KMS-11 (cell line): ENCODE measurements at regions not wholly inside any gene's neighbourhood (a gene's known extent, or its start where the extent isn't known, plus 50 kb on each side); places are given as distances from the start of the nearest gene placed in this dataset.

ENCODE experiments used
- H2AFZ ChIP-seq: fragments of 200-600 bp; sonication (generic); 2 replicates; pipeline ENCODE4 v1.6.1; 2016; ENCODE audit warnings: antibody characterized with exemption, mixed run types, low read depth
- H3K27ac ChIP-seq: fragments of 200-600 bp; sonication (generic); 2 replicates; pipeline ENCODE4 v1.6.1; 2016; ENCODE audit warnings: mild to moderate bottlenecking, mixed run types
- H3K27me3 ChIP-seq: fragments of 200-600 bp; sonication (generic); 2 replicates; pipeline ENCODE4 v1.6.1; 2017; ENCODE audit warnings: mild to moderate bottlenecking, low read depth, mixed run types, moderate library complexity; ENCODE audit not compliant: insufficient read depth
- H3K36me3 ChIP-seq: fragments of 200-600 bp; sonication (generic); 2 replicates; pipeline ENCODE4 v1.6.1; 2017; ENCODE audit warnings: mild to moderate bottlenecking, mixed run types; ENCODE audit not compliant: insufficient read depth
- H3K4me1 ChIP-seq: fragments of 200-600 bp; sonication (generic); 2 replicates; pipeline ENCODE4 v1.6.1; 2016; ENCODE audit warnings: mild to moderate bottlenecking, low read depth, mixed run types; ENCODE audit not compliant: poor library complexity, severe bottlenecking
- H3K4me2 ChIP-seq: fragments of 200-600 bp; sonication (generic); 2 replicates; pipeline ENCODE4 v1.7.0; 2016; ENCODE audit warnings: mild to moderate bottlenecking, mixed run types
- H3K4me3 ChIP-seq: fragments of 200-600 bp; sonication (generic); IDR thresholded peaks from 2 replicates; pipeline ENCODE4 v1.6.1; 2017; ENCODE audit warnings: low read depth, low read length, mixed read lengths; ENCODE audit not compliant: insufficient read depth
- H3K79me2 ChIP-seq: fragments of 200-600 bp; sonication (generic); 2 replicates; pipeline ENCODE4 v1.6.1; 2016; ENCODE audit warnings: low read depth, mixed run types; ENCODE audit not compliant: insufficient read depth
- H3K9ac ChIP-seq: fragments of 200-600 bp; sonication (generic); 2 replicates; pipeline ENCODE4 v1.6.1; 2016; ENCODE audit warnings: mild to moderate bottlenecking, mixed run types
- H4K20me1 ChIP-seq: fragments of 200-600 bp; sonication (generic); 2 replicates; pipeline ENCODE4 v1.6.1; 2016; ENCODE audit warnings: mild to moderate bottlenecking, mixed run types; ENCODE audit not compliant: insufficient read depth
- CTCF ChIP-seq: fragments of 200-600 bp; sonication (generic); conservative IDR thresholded peaks from 2 replicates; pipeline ENCODE4 v1.6.1; 2017; ENCODE audit warnings: low read depth, mild to moderate bottlenecking, antibody characterized with exemption, low read length, moderate library complexity, mixed read lengths

GRCh38 chr6:40171343-40171742 lies 237.1 kb upstream of the MOCS1 start:
- TF ChIP-seq CTCF = no peak
- H2AFZ ChIP-seq = no peak overlapping the region
- H3K27me3 ChIP-seq = no peaks in the 10 kb centered on the region
- no peaks in the 10 kb centered on the region for H4K20me1 ChIP-seq
- no peak overlapping the region for H3K9ac ChIP-seq
- no peak overlapping the region for H3K27ac ChIP-seq
- no peak overlapping the region for H3K4me3 ChIP-seq
- H3K4me1 ChIP-seq = no peaks in the 10 kb centered on the region
- no peaks in the 10 kb centered on the region for H3K36me3 ChIP-seq
- H3K4me2 ChIP-seq = no peak overlapping the region
- no peaks in the 10 kb centered on the region for H3K79me2 ChIP-seq

- Histone ChIP-seq H3K27me3 (no peaks in the 10 kb centered on the region), H4K20me1 (no peaks in the 10 kb centered on the region), H3K4me3 (no peak overlapping the region), H2AFZ (no peak overlapping the region), H3K4me2 (no peak overlapping the region), H3K79me2 (no peaks in the 10 kb centered on the region), H3K36me3 (no peaks in the 10 kb centered on the region), H3K27ac (no peak overlapping the region), H3K4me1 (no peaks in the 10 kb centered on the region), H3K9ac (no peak overlapping the region)
- TF ChIP-seq CTCF = no peak
Measured at GRCh38 chr6:40170856-40171255, 236.6 kb upstream of the MOCS1 start.

GRCh38 chr6:40169878-40170277 lies 235.6 kb upstream of the MOCS1 start:
- TF ChIP-seq CTCF = no peak
- no peak overlapping the region for H2AFZ ChIP-seq

GRCh38 chr6:40166963-40167362 lies 232.7 kb upstream of the MOCS1 start:
- H3K27ac ChIP-seq = no peak overlapping the region
- H3K27me3 ChIP-seq = no peaks in the 10 kb centered on the region
- no peaks in the 10 kb centered on the region for H3K36me3 ChIP-seq
- H3K4me1 ChIP-seq = no peaks in the 10 kb centered on the region
- TF ChIP-seq CTCF = no peak
- no peak overlapping the region for H2AFZ ChIP-seq
- H3K79me2 ChIP-seq = no peaks in the 10 kb centered on the region
- H3K4me3 ChIP-seq = no peak overlapping the region
- H4K20me1 ChIP-seq = no peaks in the 10 kb centered on the region
- no peak overlapping the region for H3K9ac ChIP-seq
- no peak overlapping the region for H3K4me2 ChIP-seq

More at GRCh38 chr6:40169878-40170277, 235.6 kb upstream of the MOCS1 start:
- Histone ChIP-seq H4K20me1 (no peaks in the 10 kb centered on the region), H3K4me3 (no peak overlapping the region), H3K79me2 (no peaks in the 10 kb centered on the region), H3K9ac (no peak overlapping the region), H3K27ac (no peak overlapping the region), H3K27me3 (no peaks in the 10 kb centered on the region), H3K4me1 (no peaks in the 10 kb centered on the region), H3K4me2 (no peak overlapping the region), H3K36me3 (no peaks in the 10 kb centered on the region)
